ENCODE measurements at regions not wholly inside any gene's neighbourhood (a gene's known extent, or its start where the extent isn't known, plus 50 kb on each side); places are given as distances from the start of the nearest gene placed in this dataset.

GRCh38 chrX:44621078-44621477 lies 78.4 kb upstream of the FUNDC1 start:
- TF ChIP-seq CTCF (IDR thresholded peaks at IDR 0.05) (no peak), POLR2AphosphoS5 (IDR thresholded peaks at IDR 0.05; ENCODE audit: insufficient read depth in 1 of 2, low read depth in 1 of 2) (no peak)

Data from vagina (tissue), 2 donors.